ENCODE measurements at regions not wholly inside any gene's neighbourhood (a gene's known extent, or its start where the extent isn't known, plus 50 kb on each side); places are given as distances from the start of the nearest gene placed in this dataset.

- no peaks in the 10 kb centered on the region for H3K4me1 ChIP-seq (ENCODE audit: insufficient read depth)
- no peak overlapping the region for H3K4me2 ChIP-seq
- no peak overlapping the region for H3K4me3 ChIP-seq
- no peaks in the 10 kb centered on the region for H3K9me3 ChIP-seq (ENCODE audit: low read depth)
- no peaks in the 10 kb centered on the region for H3K9me2 ChIP-seq (replicated peaks; ENCODE audit: insufficient read depth)
- no peak for DNase-seq (ENCODE audit: low spot score)
- no peaks in the 10 kb centered on the region for H3K27me3 ChIP-seq
- TF ChIP-seq EZH2phosphoT487 (IDR thresholded peaks at IDR 0.05; ENCODE audit: low read depth, severe bottlenecking, unreplicated experiment) (no peak), CTCF (IDR thresholded peaks at IDR 0.05; ENCODE audit: poor library complexity) (no peak), EZH2 (IDR thresholded peaks at IDR 0.05; ENCODE audit: borderline replicate concordance) (no peak)
- WGBS (ENCODE audit: low lambda C conversion rate, missing lambda C conversion rate), result 93% methylated on average over 8 of the region's 8 CpGs
- no peak overlapping the region for H2AFZ ChIP-seq
- H3K79me2 ChIP-seq, result no peaks in the 10 kb centered on the region
- no peak overlapping the region for H3K27ac ChIP-seq
- H3K36me3 ChIP-seq (replicated peaks; ENCODE audit: insufficient read depth, low read depth), result no peaks in the 10 kb centered on the region
- no peaks in the 10 kb centered on the region for H4K20me1 ChIP-seq (ENCODE audit: insufficient read depth, poor library complexity, severe bottlenecking)
Measured at GRCh38 chr6:5898563-5898962, 108.2 kb downstream of the NRN1 start.

GRCh38 chr6:5898102-5898501 is 108.6 kb downstream of the NRN1 start:
- Histone ChIP-seq H3K27ac (no peak overlapping the region), H3K36me3 (replicated peaks; ENCODE audit: insufficient read depth, low read depth) (no peaks in the 10 kb centered on the region), H3K79me2 (no peaks in the 10 kb centered on the region), H3K4me2 (no peak overlapping the region), H3K9me2 (replicated peaks; ENCODE audit: insufficient read depth) (no peaks in the 10 kb centered on the region), H3K4me1 (ENCODE audit: insufficient read depth) (no peaks in the 10 kb centered on the region), H4K20me1 (ENCODE audit: insufficient read depth, poor library complexity, severe bottlenecking) (no peaks in the 10 kb centered on the region), H3K4me3 (no peak overlapping the region), H3K27me3 (no peaks in the 10 kb centered on the region), H2AFZ (no peak overlapping the region), H3K9me3 (ENCODE audit: low read depth) (no peaks in the 10 kb centered on the region)
- no peak for DNase-seq (ENCODE audit: low spot score)
- TF ChIP-seq EZH2phosphoT487 (IDR thresholded peaks at IDR 0.05; ENCODE audit: low read depth, severe bottlenecking, unreplicated experiment) (no peak), EZH2 (IDR thresholded peaks at IDR 0.05; ENCODE audit: borderline replicate concordance) (no peak)
- 89% methylated on average over 1 of the region's 1 CpG for WGBS (ENCODE audit: low lambda C conversion rate, missing lambda C conversion rate)

GRCh38 chr6:5896476-5897200 is 110.1 kb downstream of the NRN1 start:
- DNase-seq (ENCODE audit: low spot score), result no peak
- Histone ChIP-seq H3K4me3 (no peak overlapping the region), H3K4me2 (no peak overlapping the region), H3K9me2 (replicated peaks; ENCODE audit: insufficient read depth) (no peaks in the 10 kb centered on the region), H3K27ac (no peak overlapping the region), H4K20me1 (ENCODE audit: insufficient read depth, poor library complexity, severe bottlenecking) (no peaks in the 10 kb centered on the region), H2AFZ (no peak overlapping the region), H3K79me2 (no peaks in the 10 kb centered on the region), H3K36me3 (replicated peaks; ENCODE audit: insufficient read depth, low read depth) (no peaks in the 10 kb centered on the region), H3K9me3 (ENCODE audit: low read depth) (no peaks in the 10 kb centered on the region), H3K4me1 (ENCODE audit: insufficient read depth) (peaks cover 3% of the 10 kb centered on the region), H3K27me3 (no peaks in the 10 kb centered on the region)
- TF ChIP-seq EZH2 (IDR thresholded peaks at IDR 0.05; ENCODE audit: borderline replicate concordance), result no peak
- TF ChIP-seq EZH2phosphoT487 (IDR thresholded peaks at IDR 0.05; ENCODE audit: low read depth, severe bottlenecking, unreplicated experiment), result no peak
- TF ChIP-seq CTCF (IDR thresholded peaks at IDR 0.05; ENCODE audit: poor library complexity), result no peak
- WGBS (ENCODE audit: low lambda C conversion rate, missing lambda C conversion rate), result 91% methylated on average over 12 of the region's 12 CpGs

GRCh38 chr6:5894357-5894756 is 112.4 kb downstream of the NRN1 start:
- 96% methylated on average over 4 of the region's 4 CpGs for WGBS (ENCODE audit: low lambda C conversion rate, missing lambda C conversion rate)

More at GRCh38 chr6:5894357-5894756, 112.4 kb downstream of the NRN1 start:
- Histone ChIP-seq H3K9me2 (replicated peaks; ENCODE audit: insufficient read depth) (no peaks in the 10 kb centered on the region), H3K27me3 (no peaks in the 10 kb centered on the region), H3K36me3 (replicated peaks; ENCODE audit: insufficient read depth, low read depth) (no peaks in the 10 kb centered on the region), H4K20me1 (ENCODE audit: insufficient read depth, poor library complexity, severe bottlenecking) (no peaks in the 10 kb centered on the region), H3K9me3 (ENCODE audit: low read depth) (no peaks in the 10 kb centered on the region), H3K27ac (no peak overlapping the region), H3K4me2 (no peak overlapping the region), H2AFZ (no peak overlapping the region), H3K4me3 (no peak overlapping the region), H3K4me1 (ENCODE audit: insufficient read depth) (peaks cover 3% of the 10 kb centered on the region), H3K79me2 (no peaks in the 10 kb centered on the region)
- DNase-seq (ENCODE audit: low spot score), result no peak
- TF ChIP-seq CTCF (IDR thresholded peaks at IDR 0.05; ENCODE audit: poor library complexity) (no peak), EZH2 (IDR thresholded peaks at IDR 0.05; ENCODE audit: borderline replicate concordance) (no peak), EZH2phosphoT487 (IDR thresholded peaks at IDR 0.05; ENCODE audit: low read depth, severe bottlenecking, unreplicated experiment) (no peak)
